Uterus (tissue), 3 donors: ENCODE measurements at regions not wholly inside any gene's neighbourhood (a gene's known extent, or its start where the extent isn't known, plus 50 kb on each side); places are given as distances from the start of the nearest gene placed in this dataset.

Experiments used
- DNase-seq, 2 donors: peaks; one replicate each; pipeline ENCODE4 v3.0.0-alpha.2; 2019 to 2020
- H3K27ac ChIP-seq, 2 donors: fragments of 200-600 bp; sonication (generic); 1 replicate in 1 of 2; 2 replicates in 1 of 2; pipeline ENCODE4 v1.5.1; 2016 to 2018
- H3K27me3 ChIP-seq, 2 donors: fragments of 200-600 bp; sonication (generic); one replicate each; pipeline ENCODE4 v1.5.1; 2018 to 2019; ENCODE audit warnings: control low read depth in 1 of 2
- H3K36me3 ChIP-seq, 2 donors: fragments of 200-600 bp; sonication (generic); one replicate each; pipeline ENCODE4 v1.5.1; 2019; ENCODE audit warnings: control low read depth in 1 of 2
- H3K4me1 ChIP-seq, 2 donors: fragments of 200-600 bp; sonication (generic); one replicate each; pipeline ENCODE4 v1.5.1; 2018 to 2019; ENCODE audit warnings: control low read depth in 1 of 2
- H3K4me3 ChIP-seq, 2 donors: fragments of 200-600 bp; sonication (generic); 1 replicate in 1 of 2; 2 replicates in 1 of 2; pipeline ENCODE4 v1.5.1; 2018 to 2019; ENCODE audit warnings: mild to moderate bottlenecking in 1 of 2
- H3K9me3 ChIP-seq, 2 donors: fragments of 200-600 bp; sonication (generic); one replicate each; pipeline ENCODE4 v1.5.1; 2019; ENCODE audit warnings: control low read depth in 1 of 2
- CTCF ChIP-seq, 4 experiments: fragments of 200-600 bp in 2 of 4; fragments of 450-650 bp in 2 of 4; sonication (generic) in 2 of 4; IDR thresholded peaks; one replicate each; pipeline ENCODE4 v1.5.1; 2016 to 2019; ENCODE audit warnings: antibody characterized with exemption in 4 of 4, mild to moderate bottlenecking in 2 of 4, moderate library complexity in 1 of 4
- POLR2A ChIP-seq, 2 donors: fragments of 450-650 bp; IDR thresholded peaks; one replicate each; pipeline ENCODE4 v1.6.1; 2016; ENCODE audit warnings: antibody characterized with exemption in 2 of 2, mild to moderate bottlenecking in 1 of 2, moderate library complexity in 1 of 2
- intact Hi-C: fragments of 100-400 bp; cut with DNase I; formaldehyde crosslinking; loops from one replicate; pipeline ENCODE4 v1.15.1; 2023; ENCODE audit warnings: low total_unique reads
- donor health status: DM: yes; HTN: yes; CAD: no.

GRCh38 chr16:87195161-87195560, 122.0 kb downstream of the C16orf95 start:
- peaks cover 0 to 5% of the 10 kb centered on the region in 2 donors for H3K9me3 ChIP-seq
- no peak for TF ChIP-seq CTCF (IDR thresholded peaks at IDR 0.05)
- no peaks in the 10 kb centered on the region for H3K36me3 ChIP-seq
- H3K27ac ChIP-seq: no peak overlapping the region
- H3K4me3 ChIP-seq: no peak overlapping the region
- intact Hi-C loops: no loop called here
- no peak for DNase-seq
- H3K4me1 ChIP-seq: no peaks in the 10 kb centered on the region
- H3K27me3 ChIP-seq: no peaks in the 10 kb centered on the region

GRCh38 chr16:87196231-87196630, 121.0 kb downstream of the C16orf95 start:
- H3K4me3 ChIP-seq: no peak overlapping the region
- H3K4me1 ChIP-seq: no peaks in the 10 kb centered on the region
- no peak for TF ChIP-seq CTCF (IDR thresholded peaks at IDR 0.05)
- no peak for TF ChIP-seq POLR2A (IDR thresholded peaks at IDR 0.05)
- no peak for DNase-seq
- no peak overlapping the region for H3K27ac ChIP-seq
- H3K27me3 ChIP-seq: no peaks in the 10 kb centered on the region
- H3K36me3 ChIP-seq: no peaks in the 10 kb centered on the region
- no peaks in the 10 kb centered on the region for H3K9me3 ChIP-seq
- intact Hi-C loops: no loop called here

GRCh38 chr16:87196661-87197060, 120.5 kb downstream of the C16orf95 start:
- Histone ChIP-seq H3K27me3 (no peaks in the 10 kb centered on the region), H3K27ac (no peak overlapping the region), H3K4me1 (no peaks in the 10 kb centered on the region), H3K4me3 (no peak overlapping the region), H3K36me3 (no peaks in the 10 kb centered on the region), H3K9me3 (no peaks in the 10 kb centered on the region)
- DNase-seq: no peak
- TF ChIP-seq CTCF (IDR thresholded peaks at IDR 0.05) (no peak), POLR2A (IDR thresholded peaks at IDR 0.05) (no peak)
- intact Hi-C loops: no loop called here

GRCh38 chr16:87198328-87198832, 118.8 kb downstream of the C16orf95 start:
- H3K27ac ChIP-seq: no peak overlapping the region
- no peaks in the 10 kb centered on the region for H3K27me3 ChIP-seq
- H3K9me3 ChIP-seq: no peaks in the 10 kb centered on the region
- intact Hi-C loops: no loop called here
- no peak overlapping the region for H3K4me3 ChIP-seq
- no peaks in the 10 kb centered on the region for H3K4me1 ChIP-seq
- no peak for TF ChIP-seq POLR2A (IDR thresholded peaks at IDR 0.05)
- no peak for TF ChIP-seq CTCF (IDR thresholded peaks at IDR 0.05)
- no peak for DNase-seq
- H3K36me3 ChIP-seq: no peaks in the 10 kb centered on the region

- Histone ChIP-seq H3K4me1 (no peaks in the 10 kb centered on the region), H3K36me3 (no peaks in the 10 kb centered on the region), H3K4me3 (no peak overlapping the region), H3K9me3 (no peaks in the 10 kb centered on the region), H3K27ac (no peak overlapping the region), H3K27me3 (no peaks in the 10 kb centered on the region)
- intact Hi-C loops: no loop called here
- no peak for DNase-seq
- TF ChIP-seq CTCF (IDR thresholded peaks at IDR 0.05) (no peak), POLR2A (IDR thresholded peaks at IDR 0.05) (no peak)
Observed at GRCh38 chr16:87198881-87199280, 118.3 kb downstream of the C16orf95 start.
